Gastrocnemius medialis (tissue), 4 donors: ENCODE measurements at regions not wholly inside any gene's neighbourhood (a gene's known extent, or its start where the extent isn't known, plus 50 kb on each side); places are given as distances from the start of the nearest gene placed in this dataset.

Experiments used
- CTCF ChIP-seq, 5 experiments: fragments of 450-650 bp in 3 of 5; fragments of 200-600 bp in 2 of 5; sonication (generic) in 2 of 5; IDR thresholded peaks in 4 of 5; conservative IDR thresholded peaks in 1 of 5; 1 replicate in 4 of 5; 2 replicates in 1 of 5; pipeline ENCODE4 v1.5.1; 2016 to 2019; ENCODE audit warnings: antibody characterized with exemption in 5 of 5, mild to moderate bottlenecking in 3 of 5, moderate library complexity in 3 of 5
- POLR2A ChIP-seq, 2 donors: fragments of 450-650 bp; IDR thresholded peaks; one replicate each; pipeline ENCODE4 v1.6.1; 2017; ENCODE audit warnings: antibody characterized with exemption in 2 of 2, mild to moderate bottlenecking in 2 of 2, moderate library complexity in 2 of 2

- TF ChIP-seq CTCF (IDR thresholded peaks at IDR 0.05 in 4 of 5, conservative IDR thresholded peaks at IDR 0.05 in 1 of 5) (no peak), POLR2A (IDR thresholded peaks at IDR 0.05) (no peak)
Measured at GRCh38 chr10:31261511-31262311, 57.3 kb upstream of the ZEB1 start.
